H1 (cell line): ENCODE measurements at regions not wholly inside any gene's neighbourhood (a gene's known extent, or its start where the extent isn't known, plus 50 kb on each side); places are given as distances from the start of the nearest gene placed in this dataset.
A peak's percentile ranks its signal among the peaks of the same experiment; 100 is the strongest.

ENCODE experiments used
- CTCF ChIA-PET: fragments of 300-600 bp; sonication (Branson Sonifier 250); formaldehyde crosslinking; loops from one replicate; lab custom pipeline; 2021; ENCODE audit not compliant: partially characterized antibody; lab: Charles Lee
- POLR2A ChIA-PET: fragments of 300-600 bp; sonication (Branson Sonifier 250); formaldehyde crosslinking; loops from one replicate; lab custom pipeline; 2021; ENCODE audit warnings: inconsistent platforms; ENCODE audit not compliant: partially characterized antibody; lab: Charles Lee
- DNase-seq, 2 experiments: peaks; one replicate each; pipeline versions ENCODE4 v3.0.0 to v3.0.0-alpha.2; 2010 to 2022; ENCODE audit warnings: low spot score in 2 of 2, low read depth in 1 of 2, mixed read lengths in 1 of 2
- FAIRE-seq: peaks from 2 replicates; lab custom pipeline; 2011; peaks lifted over from hg19 to GRCh38; lab: Jason Lieb, UNC
- H2AFZ ChIP-seq: 2 replicates; pipeline ENCODE4 v1.8.1; 2012; ENCODE audit warnings: low read length, inconsistent platforms
- H2AK5ac ChIP-seq: 2 replicates; pipeline ENCODE4 v1.6.1; 2013; ENCODE audit warnings: low read depth, low read length
- H2BK120ac ChIP-seq: replicated peaks from 2 replicates; pipeline ENCODE3; 2013; ENCODE audit warnings: low read depth, low read length, inconsistent platforms
- H2BK12ac ChIP-seq: 2 replicates; pipeline ENCODE4 v1.6.1; 2013; ENCODE audit warnings: low read depth, low read length
- H2BK15ac ChIP-seq: 2 replicates; pipeline ENCODE4 v1.6.1; 2013; ENCODE audit warnings: low read length
- H2BK20ac ChIP-seq: 2 replicates; pipeline ENCODE4 v1.6.1; 2013; ENCODE audit warnings: low read length
- H2BK5ac ChIP-seq: 2 replicates; pipeline ENCODE4 v1.6.1; 2013; ENCODE audit warnings: low read depth, low read length
- H3K14ac ChIP-seq: 2 replicates; pipeline ENCODE4 v1.6.1; 2013; ENCODE audit warnings: inconsistent platforms; ENCODE audit not compliant: insufficient read length
- H3K18ac ChIP-seq: 2 replicates; pipeline ENCODE4 v1.6.1; 2013; ENCODE audit warnings: low read length; ENCODE audit errors: extremely low read depth
- H3K23ac ChIP-seq: 2 replicates; pipeline ENCODE4 v1.6.1; 2013; ENCODE audit warnings: inconsistent platforms; ENCODE audit not compliant: insufficient read length
- H3K23me2 ChIP-seq: 2 replicates; pipeline ENCODE4 v1.6.1; 2013; ENCODE audit warnings: low read depth, low read length
- H3K27ac ChIP-seq: 2 replicates; pipeline ENCODE4 v1.6.1; 2011; ENCODE audit warnings: low read depth, low read length, inconsistent platforms
- H3K27me3 ChIP-seq, 4 experiments: replicated peaks in 1 of 4; 1 replicate in 1 of 4; 2 replicates in 3 of 4; pipeline versions ENCODE4 v1.6.1 to v1.8.1; 2011 to 2013; ENCODE audit warnings: low read length in 3 of 4, mild to moderate bottlenecking in 3 of 4, inconsistent platforms in 2 of 4, mixed read lengths in 2 of 4, moderate library complexity in 1 of 4; ENCODE audit not compliant: control insufficient read depth in 3 of 4, insufficient read depth in 3 of 4; ENCODE audit errors: extremely low read depth in 1 of 4
- H3K36me3 ChIP-seq, 4 experiments: 2 replicates each; pipeline versions ENCODE4 v1.6.1 to v1.8.1; 2011 to 2013; ENCODE audit warnings: mild to moderate bottlenecking in 4 of 4, low read length in 3 of 4, moderate library complexity in 2 of 4, control low read depth in 1 of 4, inconsistent platforms in 1 of 4; ENCODE audit not compliant: insufficient read depth in 4 of 4, control insufficient read depth in 2 of 4
- H3K4ac ChIP-seq: replicated peaks from 2 replicates; pipeline ENCODE3; 2013; ENCODE audit warnings: low read length, low read depth, mixed read lengths, inconsistent platforms; ENCODE audit not compliant: insufficient read length
- H3K4me1 ChIP-seq, 4 experiments: replicated peaks in 1 of 4; 1 replicate in 1 of 4; 2 replicates in 3 of 4; pipeline versions ENCODE4 v1.6.1 to v1.8.1; 2011 to 2013; ENCODE audit warnings: low read length in 3 of 4, inconsistent platforms in 2 of 4, mixed read lengths in 1 of 4; ENCODE audit not compliant: insufficient read depth in 4 of 4, control insufficient read depth in 3 of 4
- H3K4me2 ChIP-seq, 2 experiments: 2 replicates each; pipeline versions ENCODE4 v1.6.1 to v1.8.1; 2011 to 2013; ENCODE audit warnings: low read depth in 2 of 2, low read length in 2 of 2, control low read depth in 1 of 2, inconsistent platforms in 1 of 2, mild to moderate bottlenecking in 1 of 2; ENCODE audit not compliant: insufficient read depth in 1 of 2
- H3K4me3 ChIP-seq, 4 experiments: fragments of 200-600, 300-600 bp in 1 of 4; sonication (generic), shearing (Covaris generic), sonication (Bioruptor Twin) in 1 of 4; 2 replicates each; pipeline versions ENCODE4 v1.5.1 to v1.8.1; 2011 to 2016; ENCODE audit warnings: low read length in 4 of 4, low read depth in 3 of 4, control low read depth in 2 of 4, inconsistent platforms in 2 of 4, mild to moderate bottlenecking in 2 of 4, mixed read lengths in 1 of 4, moderate library complexity in 1 of 4; ENCODE audit not compliant: insufficient read depth in 2 of 4; ENCODE audit errors: extremely low read depth in 1 of 4
- H3K56ac ChIP-seq: replicated peaks from 2 replicates; pipeline ENCODE3; 2013; ENCODE audit warnings: low read depth, mild to moderate bottlenecking, mixed read lengths, low read length, inconsistent platforms; ENCODE audit not compliant: insufficient read length
- H3K79me1 ChIP-seq: 2 replicates; pipeline ENCODE4 v1.6.1; 2013; ENCODE audit warnings: low read depth, low read length, control low read depth
- H3K79me2 ChIP-seq, 2 experiments: 2 replicates each; pipeline versions ENCODE4 v1.6.1 to v1.8.1; 2012 to 2013; ENCODE audit warnings: low read length in 2 of 2, mild to moderate bottlenecking in 2 of 2, inconsistent platforms in 1 of 2; ENCODE audit not compliant: insufficient read depth in 2 of 2, control insufficient read depth in 1 of 2
- H3K9ac ChIP-seq, 4 experiments: replicated peaks in 1 of 4; 1 replicate in 1 of 4; 2 replicates in 3 of 4; pipeline versions ENCODE4 v1.6.1 to v1.8.1; 2011 to 2013; ENCODE audit warnings: low read depth in 3 of 4, low read length in 3 of 4, control low read depth in 2 of 4, mild to moderate bottlenecking in 2 of 4, moderate library complexity in 2 of 4, inconsistent platforms in 1 of 4; ENCODE audit errors: extremely low read depth in 1 of 4
- H3K9me3 ChIP-seq, 2 experiments: 2 replicates each; pipeline versions ENCODE4 v1.6.1 to v1.8.1; 2012 to 2013; ENCODE audit warnings: mild to moderate bottlenecking in 2 of 2, moderate library complexity in 2 of 2, control low read depth in 1 of 2, inconsistent platforms in 1 of 2, low read depth in 1 of 2, low read length in 1 of 2, mixed read lengths in 1 of 2; ENCODE audit not compliant: insufficient read depth in 2 of 2
- H4K20me1 ChIP-seq, 2 experiments: replicated peaks in 1 of 2; 2 replicates each; pipeline versions ENCODE3 to v1.8.1; 2011 to 2013; ENCODE audit warnings: inconsistent platforms in 2 of 2, low read length in 2 of 2, mild to moderate bottlenecking in 1 of 2; ENCODE audit not compliant: insufficient read depth in 2 of 2, control insufficient read depth in 1 of 2
- H4K5ac ChIP-seq: 2 replicates; pipeline ENCODE4 v1.6.1; 2013; ENCODE audit warnings: low read length, low read depth, mixed read lengths, inconsistent platforms; ENCODE audit not compliant: insufficient read length
- H4K8ac ChIP-seq: 2 replicates; pipeline ENCODE4 v1.8.0; 2013; ENCODE audit warnings: mild to moderate bottlenecking, moderate library complexity, low read length, inconsistent platforms; ENCODE audit not compliant: insufficient read depth; ENCODE audit errors: extremely low read depth
- H4K91ac ChIP-seq: replicated peaks from 2 replicates; pipeline ENCODE3; 2013; ENCODE audit warnings: low read length, mixed read lengths, inconsistent platforms; ENCODE audit not compliant: insufficient read length
- BRCA1 ChIP-seq: IDR thresholded peaks from 2 replicates; pipeline ENCODE4 v1.6.1; 2012; ENCODE audit warnings: low read depth, low read length, improper control_type of control experiment
- MAX ChIP-seq: IDR thresholded peaks from 2 replicates; pipeline ENCODE4 v1.6.1; 2012; ENCODE audit warnings: inconsistent platforms
- RNF2 ChIP-seq: fragments of 200-900, 300-1000 bp; sonication (generic); IDR thresholded peaks from 2 replicates; pipeline ENCODE4 v1.7.1; 2016; ENCODE audit warnings: borderline replicate concordance, low read depth, mild to moderate bottlenecking, antibody characterized with exemption, low read length; ENCODE audit not compliant: poor library complexity, severe bottlenecking; ENCODE audit errors: missing control alignments
- SAP30 ChIP-seq: fragments of 300-600 bp; sonication (generic); IDR thresholded peaks from 2 replicates; pipeline ENCODE4 v1.7.1; 2012; ENCODE audit warnings: low read length, moderate library complexity, mild to moderate bottlenecking, inconsistent platforms; ENCODE audit not compliant: insufficient read depth, insufficient replicate concordance
- SIX5 ChIP-seq: IDR thresholded peaks from 2 replicates; pipeline ENCODE4 v1.6.1; 2011; ENCODE audit warnings: mild to moderate bottlenecking, low read depth, low read length
- SUZ12 ChIP-seq: fragments of 200-600 bp; sonication (generic); IDR thresholded peaks from 2 replicates; pipeline ENCODE4 v1.6.1; 2012; ENCODE audit warnings: mild to moderate bottlenecking, inconsistent platforms, low read length, moderate library complexity, mixed read lengths
- WGBS, 2 experiments: shearing (Covaris generic) in 1 of 2; methylation state at CpG; one replicate each; pipeline versions ENCODE4 v1.1.6 to v1.1.7; 2013 to 2015; ENCODE audit warnings: low lambda C conversion rate in 2 of 2, mixed read lengths in 2 of 2, inconsistent platforms in 1 of 2, low coverage in 1 of 2, missing lambda C conversion rate in 1 of 2; ENCODE audit not compliant: insufficient replicate concordance in 2 of 2, insufficient coverage in 1 of 2, insufficient read length in 1 of 2; ENCODE audit errors: extremely low coverage in 1 of 2, missing lambda C conversion rate in 1 of 2; 5-methylcytosine and 5-hydroxymethylcytosine counted together

GRCh38 chr4:138890891-138891570 lies 124.5 kb upstream of the NOCT start:
- Histone ChIP-seq H3K9ac (no peak overlapping the region), H4K91ac (no peak overlapping the region), H4K5ac (no peak overlapping the region), H2BK15ac (no peak overlapping the region), H3K4me3 (no peak overlapping the region), H3K36me3 (peaks cover 0 to 8% (median 0%) of the 10 kb centered on the region in 4 experiments; a peak in 1 of 8 replicates), H3K4me1 (peaks cover 3 to 13% (median 9%) of the 10 kb centered on the region in 4 experiments; a peak in 5 of 7 replicates), H2BK120ac (no peak overlapping the region), H2AK5ac (no peak overlapping the region), H3K14ac (no peak overlapping the region), H3K79me1 (no peaks in the 10 kb centered on the region), H3K4ac (no peak overlapping the region), H3K56ac (no peak overlapping the region), H3K9me3 (peaks cover 11 to 17% of the 10 kb centered on the region in 2 experiments), H3K23me2 (no peaks in the 10 kb centered on the region), H3K27ac (no peak overlapping the region), H3K23ac (no peak overlapping the region), H3K4me2 (peak overlapping the region in 1 of 2 experiments; percentile 53; a peak in 1 of 4 replicates), H4K20me1 (no peaks in the 10 kb centered on the region), H3K27me3 (no peaks in the 10 kb centered on the region), H4K8ac (no peak overlapping the region), H3K79me2 (no peaks in the 10 kb centered on the region), H3K18ac (no peak overlapping the region), H2BK5ac (no peak overlapping the region), H2AFZ (no peak overlapping the region), H2BK20ac (no peak overlapping the region), H2BK12ac (no peak overlapping the region)
- no peak for TF ChIP-seq MAX
- TF ChIP-seq SIX5 = no peak
- TF ChIP-seq SUZ12 = no peak
- no peak for TF ChIP-seq RNF2
- TF ChIP-seq BRCA1 = no peak
- TF ChIP-seq SAP30 = no peak
- FAIRE-seq (peak; percentile 32), DNase-seq (no peak)
- POLR2A ChIA-PET = no interaction called here
- CTCF ChIA-PET = interaction anchor here (2.5 to 3.0 kb wide), 2 partner anchors 20 to 27 kb away, joined by 7 to 11 read pairs; no protein-coding TSS in a partner anchor
- 72% methylated on average over 14 of the region's 14 CpGs; no CpG with 5 or more reads in 1 of the 2 experiments for WGBS, 2 experiments
